ENCODE measurements at regions not wholly inside any gene's neighbourhood (a gene's known extent, or its start where the extent isn't known, plus 50 kb on each side); places are given as distances from the start of the nearest gene placed in this dataset.

DNA sequence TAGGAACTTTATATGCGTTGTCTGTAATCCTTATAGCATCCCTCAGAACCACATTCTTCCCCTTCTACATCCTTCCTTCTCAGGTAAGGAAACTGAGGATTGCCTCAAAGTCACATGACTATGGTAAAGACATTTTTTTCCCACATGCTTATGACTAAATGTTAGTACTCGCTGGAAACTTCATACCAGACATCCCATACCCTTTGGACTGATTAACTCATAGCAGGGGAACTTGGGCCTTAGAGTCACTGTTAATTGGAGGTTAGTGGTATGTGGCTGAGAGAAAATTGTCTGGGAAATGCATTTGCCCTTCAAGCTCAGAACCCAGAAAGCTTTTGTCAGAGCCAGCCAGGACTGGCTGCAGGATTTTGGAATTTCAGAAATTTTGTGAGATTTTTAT is 155.0 kb downstream of the RELL1 start:
- TF ChIP-seq, protein P1, sequence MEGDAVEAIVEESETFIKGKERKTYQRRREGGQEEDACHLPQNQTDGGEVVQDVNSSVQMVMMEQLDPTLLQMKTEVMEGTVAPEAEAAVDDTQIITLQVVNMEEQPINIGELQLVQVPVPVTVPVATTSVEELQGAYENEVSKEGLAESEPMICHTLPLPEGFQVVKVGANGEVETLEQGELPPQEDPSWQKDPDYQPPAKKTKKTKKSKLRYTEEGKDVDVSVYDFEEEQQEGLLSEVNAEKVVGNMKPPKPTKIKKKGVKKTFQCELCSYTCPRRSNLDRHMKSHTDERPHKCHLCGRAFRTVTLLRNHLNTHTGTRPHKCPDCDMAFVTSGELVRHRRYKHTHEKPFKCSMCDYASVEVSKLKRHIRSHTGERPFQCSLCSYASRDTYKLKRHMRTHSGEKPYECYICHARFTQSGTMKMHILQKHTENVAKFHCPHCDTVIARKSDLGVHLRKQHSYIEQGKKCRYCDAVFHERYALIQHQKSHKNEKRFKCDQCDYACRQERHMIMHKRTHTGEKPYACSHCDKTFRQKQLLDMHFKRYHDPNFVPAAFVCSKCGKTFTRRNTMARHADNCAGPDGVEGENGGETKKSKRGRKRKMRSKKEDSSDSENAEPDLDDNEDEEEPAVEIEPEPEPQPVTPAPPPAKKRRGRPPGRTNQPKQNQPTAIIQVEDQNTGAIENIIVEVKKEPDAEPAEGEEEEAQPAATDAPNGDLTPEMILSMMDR (conservative IDR thresholded peaks at IDR 0.05 in 1 of 2, IDR thresholded peaks at IDR 0.05 in 1 of 2; ENCODE audit: extremely low read depth in 1 of 2, insufficient read depth in 1 of 2, low read depth in 1 of 2, low read length in 2 of 2), result no peak
- no peak for TF ChIP-seq EZH2 (IDR thresholded peaks at IDR 0.05; ENCODE audit: borderline replicate concordance, low read length)
